NCI-H345 treated with DMSO at 0.1 percent for 48 hours (cell line): ENCODE measurements at regions not wholly inside any gene's neighbourhood (a gene's known extent, or its start where the extent isn't known, plus 50 kb on each side); places are given as distances from the start of the nearest gene placed in this dataset.

Experiments used
- DNase-seq: peaks from one replicate; lab custom pipeline; 2025; ENCODE audit not compliant: unreplicated experiment; lab: John Stamatoyannopoulos, UW

- DNase-seq = no peak
These were observed 430.3 kb downstream of the XIRP2 start for GRCh38 chr2:167318581-167318980.

- DNase-seq = no peak
These were observed 422.2 kb downstream of the XIRP2 start for GRCh38 chr2:167310442-167310841.
